ENCODE measurements at regions not wholly inside any gene's neighbourhood (a gene's known extent, or its start where the extent isn't known, plus 50 kb on each side); places are given as distances from the start of the nearest gene placed in this dataset.

GRCh38 chr1:147824001-147824400 is 63.6 kb upstream of the GJA5 start:
- H3K4me3 ChIP-seq (ENCODE audit: low read length): no peak overlapping the region
- no peak for DNase-seq (ENCODE audit: low read depth)
- no peak for TF ChIP-seq CTCF (conservative IDR thresholded peaks at IDR 0.05; ENCODE audit: low read depth, low read length)

GRCh38 chr1:147824798-147825197 is 64.4 kb upstream of the GJA5 start:
- TF ChIP-seq CTCF (conservative IDR thresholded peaks at IDR 0.05; ENCODE audit: low read depth, low read length): no peak
- H3K4me3 ChIP-seq (ENCODE audit: low read length): no peak overlapping the region
- no peak for DNase-seq (ENCODE audit: low read depth)

- no peak for DNase-seq (ENCODE audit: low read depth)
- H3K4me3 ChIP-seq (ENCODE audit: low read length): no peak overlapping the region
- no peak for TF ChIP-seq CTCF (conservative IDR thresholded peaks at IDR 0.05; ENCODE audit: low read depth, low read length)
These were observed 65.2 kb upstream of the GJA5 start for GRCh38 chr1:147825586-147825985.

- TF ChIP-seq CTCF (conservative IDR thresholded peaks at IDR 0.05; ENCODE audit: low read depth, low read length): no peak
- no peak overlapping the region for H3K4me3 ChIP-seq (ENCODE audit: low read length)
- no peak for DNase-seq (ENCODE audit: low read depth)
These were observed 65.9 kb upstream of the GJA5 start for GRCh38 chr1:147826259-147826658.

GRCh38 chr1:147833231-147833860 is 69.2 kb upstream of the GJA8 start:
- no peak overlapping the region for H3K4me3 ChIP-seq (ENCODE audit: low read length)
- DNase-seq (ENCODE audit: low read depth): no peak
- TF ChIP-seq CTCF (conservative IDR thresholded peaks at IDR 0.05; ENCODE audit: low read depth, low read length): no peak

- H3K4me3 ChIP-seq (ENCODE audit: low read length): no peak overlapping the region
- no peak for TF ChIP-seq CTCF (conservative IDR thresholded peaks at IDR 0.05; ENCODE audit: low read depth, low read length)
- no peak for DNase-seq (ENCODE audit: low read depth)
These were observed 68.4 kb upstream of the GJA8 start for GRCh38 chr1:147834181-147834580.

GRCh38 chr1:147834810-147835209 is 67.8 kb upstream of the GJA8 start:
- no peak for DNase-seq (ENCODE audit: low read depth)
- TF ChIP-seq CTCF (conservative IDR thresholded peaks at IDR 0.05; ENCODE audit: low read depth, low read length): no peak
- H3K4me3 ChIP-seq (ENCODE audit: low read length): no peak overlapping the region

Data from retinal pigment epithelial cell (primary cell).